HG02840 (cell line): ENCODE measurements at regions not wholly inside any gene's neighbourhood (a gene's known extent, or its start where the extent isn't known, plus 50 kb on each side); places are given as distances from the start of the nearest gene placed in this dataset.
"Not testable (repeated sequence)": the region's sequence is repeated elsewhere in the genome, so short reads cannot be mapped to it uniquely, and the experiment has no call there.

Source experiments
- ATAC-seq: cut with Tn5 transposase; IDR thresholded peaks from one replicate; pipeline ENCODE4 v1.9.1; 2021; ENCODE audit warnings: mild to moderate bottlenecking, moderate library complexity, moderate number of reproducible peaks; ENCODE audit not compliant: unreplicated experiment, low FRiP score

DNA sequence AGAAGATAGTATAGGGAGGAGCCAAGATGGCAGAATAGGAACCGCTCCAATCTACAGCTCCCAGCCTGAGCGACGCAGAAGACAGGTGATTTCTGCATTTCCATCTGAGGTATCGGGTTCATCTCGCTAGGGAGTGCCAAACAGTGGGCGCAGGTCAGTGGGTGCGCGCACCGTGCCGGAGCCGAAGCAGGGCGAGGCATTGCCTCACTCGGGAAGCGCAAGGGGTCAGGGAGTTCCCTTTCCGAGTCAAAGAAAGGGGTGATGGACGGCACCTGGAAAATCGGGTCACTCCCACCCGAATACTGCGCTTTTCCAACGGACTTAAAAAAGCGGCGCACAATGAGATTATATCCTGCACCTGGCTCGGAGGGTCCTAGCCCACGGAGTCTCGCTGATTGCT, 201.2 kb downstream of the CETN3 start:
- not testable (repeated sequence) for ATAC-seq

GRCh38 chr5:90201923-90202322, 207.6 kb downstream of the CETN3 start:
- ATAC-seq, result no peak

GRCh38 chr5:90193185-90193822, 216.3 kb downstream of the CETN3 start:
- ATAC-seq, result no peak

DNA sequence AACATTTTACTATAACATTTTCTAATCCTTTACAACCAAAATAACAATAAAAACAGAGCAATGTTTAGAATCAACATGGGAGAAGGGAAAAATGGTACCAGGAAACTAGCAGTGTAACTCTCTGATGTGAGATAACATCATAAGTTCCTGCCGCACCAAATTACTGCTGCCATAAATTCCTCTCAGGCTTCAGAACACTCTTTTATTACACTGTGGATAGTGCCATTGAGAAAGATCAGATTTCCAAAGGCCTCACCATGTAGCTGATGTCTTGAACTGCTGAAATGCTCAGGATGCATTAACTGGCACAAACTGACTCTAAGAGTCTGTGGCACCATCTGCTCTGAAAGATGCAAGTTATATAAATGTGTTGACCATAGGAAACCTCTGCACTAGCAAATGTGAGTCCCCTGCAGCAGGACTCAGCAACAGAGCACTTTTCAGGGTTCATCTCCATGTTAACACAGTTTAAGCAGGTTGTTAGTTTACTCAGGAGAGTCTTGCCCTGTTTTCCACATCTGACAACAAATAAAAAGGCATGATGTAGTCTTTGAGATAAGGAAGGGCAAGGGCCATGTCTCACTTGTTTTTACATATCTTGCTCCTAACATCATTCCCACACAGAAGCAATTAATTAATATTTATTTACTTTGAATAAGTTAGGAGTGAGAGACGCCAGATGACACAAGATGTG, 218.1 kb downstream of the CETN3 start:
- ATAC-seq, result no peak

DNA sequence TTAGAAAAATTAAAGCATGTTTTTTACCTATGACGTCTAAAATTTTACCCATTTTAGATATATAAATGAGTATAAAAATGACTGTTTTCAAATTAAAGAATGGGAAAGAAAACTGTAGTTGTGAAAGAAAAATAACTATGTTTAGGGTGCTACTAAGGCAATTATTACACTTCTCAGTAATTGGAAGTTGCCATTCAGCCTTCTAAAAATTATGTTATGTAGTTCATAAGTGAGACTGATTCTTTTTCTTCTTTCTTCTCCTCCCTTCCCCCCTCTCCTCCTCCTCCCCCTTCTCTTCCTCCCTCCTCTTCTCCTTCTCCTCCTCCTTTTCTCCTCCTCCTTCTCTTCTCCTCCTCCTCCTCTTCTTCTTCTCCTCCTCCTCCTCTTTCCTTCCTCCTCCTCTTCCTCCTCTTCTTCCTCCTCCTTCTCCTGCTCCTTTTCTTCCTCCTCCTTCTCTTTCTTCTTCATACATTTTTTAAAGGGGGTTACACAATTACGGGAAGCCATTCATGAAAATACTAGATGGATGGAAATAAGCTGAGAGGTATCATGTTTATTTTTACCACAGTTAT, 223.6 kb downstream of the CETN3 start:
- no peak for ATAC-seq

DNA sequence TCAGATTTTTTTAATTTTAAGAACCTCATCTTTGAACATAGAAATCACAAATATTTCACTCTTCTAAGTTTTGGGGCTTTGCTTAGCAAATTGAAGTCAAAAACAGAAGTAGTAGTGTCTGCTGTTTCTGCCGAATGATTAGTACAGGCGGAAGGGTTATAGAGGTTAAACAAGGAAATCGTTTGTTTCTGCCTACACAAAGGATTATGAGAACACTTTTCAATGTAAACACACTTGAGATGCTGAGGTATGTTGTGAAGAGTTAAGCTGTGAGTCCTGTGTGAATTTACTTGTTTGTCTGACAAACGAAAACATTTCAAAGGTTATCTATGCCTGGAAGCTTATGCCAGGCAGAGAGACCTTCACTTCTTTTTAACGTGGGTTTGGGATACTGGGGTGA, 224.8 kb downstream of the CETN3 start:
- ATAC-seq, result no peak

DNA sequence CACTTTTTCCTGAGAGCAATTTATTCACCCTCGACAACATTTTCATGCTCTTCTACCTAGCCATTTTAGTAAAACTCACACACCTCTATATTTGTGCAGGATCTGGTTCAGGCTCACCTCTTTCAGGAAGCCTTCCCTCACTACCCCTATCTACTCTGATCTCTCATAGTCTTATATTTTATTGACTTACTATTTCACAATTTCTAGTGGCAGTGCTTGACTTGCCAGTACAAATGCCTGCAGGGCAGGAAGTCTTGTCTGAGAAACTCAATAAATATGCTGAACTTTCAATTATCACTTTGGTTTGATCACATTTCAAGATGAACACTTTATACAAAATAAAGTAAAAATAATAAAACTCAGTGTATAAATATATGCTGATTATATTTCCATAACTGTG, 226.8 kb downstream of the CETN3 start:
- no peak for ATAC-seq

GRCh38 chr5:90174236-90174635, 235.3 kb downstream of the CETN3 start:
- ATAC-seq, result no peak

GRCh38 chr5:90173299-90174030, 236.1 kb downstream of the CETN3 start:
- ATAC-seq, result no peak

GRCh38 chr5:90171466-90171865, 238.1 kb downstream of the CETN3 start:
- ATAC-seq, result no peak

GRCh38 chr5:90170261-90170660, 239.3 kb downstream of the CETN3 start:
- no peak for ATAC-seq

DNA sequence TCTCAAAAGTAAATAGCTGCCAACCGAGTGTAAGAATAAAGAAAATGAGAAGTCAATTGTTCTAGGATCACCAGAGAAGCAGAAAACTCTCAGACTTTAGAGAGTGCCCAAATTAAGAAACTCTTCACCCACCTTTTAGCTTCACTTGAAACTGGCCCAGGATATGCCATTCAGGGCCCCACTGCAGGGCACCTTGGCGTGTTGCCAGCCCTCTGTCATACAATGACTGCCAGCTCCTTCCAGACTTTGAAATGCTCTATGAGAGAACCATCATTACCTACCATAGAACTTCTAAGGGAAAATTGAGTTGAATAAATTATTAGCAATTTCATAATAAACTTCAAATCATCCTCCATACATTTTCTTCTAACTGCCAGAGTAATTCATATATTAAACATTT, 240.5 kb downstream of the CETN3 start:
- ATAC-seq, result no peak

- ATAC-seq, result no peak
Measured at GRCh38 chr5:90168399-90168798, 241.2 kb downstream of the CETN3 start.

DNA sequence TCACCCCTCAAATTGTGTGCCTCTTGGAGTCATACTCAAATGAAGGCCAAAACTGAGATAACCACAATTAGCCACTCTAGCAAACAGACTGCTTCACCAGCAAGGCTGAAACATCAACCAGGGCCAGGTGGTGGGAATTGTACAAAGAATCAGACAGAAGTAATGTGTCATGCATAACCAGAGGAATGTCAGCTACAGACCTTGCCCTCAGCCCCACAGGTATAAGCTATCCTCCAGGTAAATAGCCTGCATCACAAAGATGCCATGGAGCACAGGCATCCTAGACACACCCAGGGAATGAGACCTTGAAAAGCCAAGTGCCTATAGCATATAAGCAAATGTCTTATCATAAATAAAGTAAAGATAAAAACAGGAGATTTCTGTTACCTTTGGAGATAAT, 242.7 kb downstream of the CETN3 start:
- ATAC-seq, result no peak

- ATAC-seq, result no peak
Measured at GRCh38 chr5:90162324-90162723, 247.2 kb downstream of the CETN3 start.

DNA sequence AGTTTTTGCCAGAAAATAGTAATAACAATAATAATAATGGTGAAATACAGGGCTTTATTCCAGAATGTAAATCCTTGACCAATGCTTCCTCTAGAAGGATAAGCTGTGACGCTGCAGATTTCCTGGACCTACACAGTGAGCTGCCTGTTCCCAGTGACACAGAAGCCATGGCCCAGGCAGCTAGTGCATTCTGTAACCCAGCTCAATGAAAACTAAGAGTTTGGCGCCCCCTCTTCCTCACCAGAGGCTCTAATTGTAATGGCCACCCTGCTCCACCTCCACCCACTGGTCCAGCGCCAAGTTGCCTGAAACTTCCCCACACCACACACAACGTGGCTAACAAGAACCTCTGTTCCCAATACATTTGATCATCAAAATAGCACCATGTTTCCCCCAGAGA, 248.1 kb downstream of the CETN3 start:
- ATAC-seq, result no peak

DNA sequence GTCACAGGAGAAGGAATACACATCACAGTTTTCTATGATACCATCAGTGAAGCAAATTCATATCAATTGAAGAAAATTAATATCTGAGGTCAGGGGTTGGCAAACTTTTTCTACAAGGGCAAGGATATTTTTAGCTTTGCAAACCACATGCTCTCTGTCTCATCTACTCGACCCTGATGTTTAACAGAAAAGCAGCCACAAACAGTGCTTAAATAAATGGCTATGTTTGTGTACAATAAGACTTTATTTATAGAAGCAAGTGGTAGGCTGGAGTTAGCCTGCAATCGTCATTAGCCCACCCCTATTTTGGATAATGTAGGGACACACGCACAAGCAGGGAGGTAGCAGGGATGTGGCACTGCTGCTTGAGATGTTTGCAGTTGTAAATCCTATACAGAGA, 251.4 kb downstream of the CETN3 start:
- ATAC-seq, result no peak

DNA sequence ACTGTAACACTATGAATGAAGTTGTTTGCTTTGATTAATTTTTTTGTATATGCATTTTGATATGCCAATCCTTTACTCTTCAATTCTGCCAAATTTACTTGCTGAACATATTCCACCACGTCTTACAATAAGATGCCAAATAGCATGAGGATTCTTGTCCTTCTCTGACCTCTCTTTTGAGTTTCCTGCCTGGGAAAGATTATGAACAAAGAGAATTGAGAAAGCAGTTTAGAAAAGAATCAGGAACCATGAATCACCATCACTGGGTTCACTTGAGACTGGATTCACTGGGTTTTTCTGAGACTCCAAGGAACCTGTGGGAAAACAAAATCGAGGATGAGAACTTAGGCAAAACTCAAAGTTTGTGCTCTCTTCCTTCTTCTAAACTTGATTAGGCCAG, 256.5 kb downstream of the CETN3 start:
- ATAC-seq, result no peak

DNA sequence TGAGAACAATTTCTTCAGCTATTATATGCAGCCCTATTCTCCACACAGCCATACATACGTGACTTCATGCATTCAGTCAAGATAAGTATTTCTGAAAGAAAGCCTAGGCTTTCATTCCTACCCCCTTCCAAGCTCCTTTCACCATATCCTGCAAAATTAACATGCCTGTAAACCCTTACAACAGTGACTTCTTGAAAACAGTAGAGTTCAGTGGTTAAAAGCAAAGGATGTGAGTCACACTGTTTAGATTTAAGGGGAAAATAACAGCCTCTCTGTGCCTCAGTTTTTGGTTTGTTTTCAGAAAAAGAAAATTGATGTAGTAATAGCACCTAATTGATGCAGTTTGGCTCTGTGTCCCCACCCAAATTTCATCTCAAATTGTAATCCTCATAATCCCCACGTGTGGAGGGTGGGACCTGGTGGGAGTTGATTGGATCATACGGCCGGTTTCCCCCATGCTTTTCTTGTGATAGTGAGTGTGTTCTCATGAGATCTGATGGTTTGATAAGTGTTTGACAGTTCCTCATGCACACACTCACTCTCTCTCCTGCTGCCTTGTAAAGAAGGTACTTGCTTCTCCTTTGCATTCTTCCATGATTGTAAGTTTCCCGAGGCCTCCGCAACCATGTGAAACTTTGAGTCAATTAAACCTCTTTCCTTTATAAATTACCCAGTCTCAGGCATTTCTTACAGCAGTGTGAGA, 264.8 kb downstream of the CETN3 start:
- ATAC-seq, result no peak

- no peak for ATAC-seq
Measured at GRCh38 chr5:90142541-90142940, 267.0 kb downstream of the CETN3 start.

GRCh38 chr5:90141984-90142383, 267.6 kb downstream of the CETN3 start:
- no peak for ATAC-seq
